H9 (cell line): ENCODE measurements at regions not wholly inside any gene's neighbourhood (a gene's known extent, or its start where the extent isn't known, plus 50 kb on each side); places are given as distances from the start of the nearest gene placed in this dataset.

ENCODE experiments used
- DNase-seq: peaks from one replicate; pipeline ENCODE4 v3.0.0-alpha.2; 2017
- H2AFZ ChIP-seq: one replicate; pipeline ENCODE4 v1.6.1; 2013; ENCODE audit warnings: mild to moderate bottlenecking, low read length, control low read depth, moderate library complexity
- H2AK5ac ChIP-seq: 2 replicates; pipeline ENCODE4 v1.6.1; 2013; ENCODE audit warnings: low read length, control low read depth, mixed read lengths; ENCODE audit not compliant: insufficient read length
- H2BK120ac ChIP-seq: one replicate; pipeline ENCODE4 v1.6.1; 2013; ENCODE audit warnings: low read depth, mild to moderate bottlenecking, low read length, control low read depth, inconsistent platforms; ENCODE audit not compliant: poor library complexity, severe bottlenecking
- H2BK12ac ChIP-seq: 2 replicates; pipeline ENCODE4 v1.6.1; 2013; ENCODE audit warnings: low read length, control low read depth, mixed read lengths, low read depth; ENCODE audit not compliant: insufficient read length
- H2BK15ac ChIP-seq: 2 replicates; pipeline ENCODE4 v1.6.1; 2013; ENCODE audit warnings: low read depth, low read length, control low read depth
- H2BK20ac ChIP-seq: one replicate; pipeline ENCODE4 v1.6.1; 2013; ENCODE audit warnings: low read depth, mild to moderate bottlenecking, low read length, control low read depth, inconsistent platforms; ENCODE audit not compliant: poor library complexity, severe bottlenecking
- H2BK5ac ChIP-seq: 2 replicates; pipeline ENCODE4 v1.6.1; 2013; ENCODE audit warnings: low read length, control low read depth, mixed read lengths; ENCODE audit not compliant: insufficient read length
- H3K14ac ChIP-seq: 2 replicates; pipeline ENCODE4 v1.6.1; 2013; ENCODE audit warnings: low read length, control low read depth; ENCODE audit not compliant: insufficient read depth
- H3K18ac ChIP-seq: 2 replicates; pipeline ENCODE4 v1.6.1; 2013; ENCODE audit warnings: low read depth, mild to moderate bottlenecking, mixed read lengths, low read length, control low read depth; ENCODE audit not compliant: insufficient read length
- H3K23ac ChIP-seq: 2 replicates; pipeline ENCODE4 v1.6.1; 2013; ENCODE audit warnings: low read length, control low read depth, mixed read lengths, low read depth; ENCODE audit not compliant: insufficient read length
- H3K23me2 ChIP-seq: 2 replicates; pipeline ENCODE4 v1.6.1; 2013; ENCODE audit warnings: low read depth, mild to moderate bottlenecking, mixed read lengths, low read length, control low read depth; ENCODE audit not compliant: insufficient read length, poor library complexity, severe bottlenecking
- H3K27ac ChIP-seq: 2 replicates; pipeline ENCODE4 v1.5.1; 2013; ENCODE audit warnings: low read length, control low read depth, mixed read lengths, low read depth; ENCODE audit not compliant: insufficient read length
- H3K27me3 ChIP-seq: 2 replicates; pipeline ENCODE4 v1.6.1; 2013; ENCODE audit warnings: low read length, control low read depth, inconsistent platforms; ENCODE audit not compliant: insufficient read depth
- H3K4ac ChIP-seq: 2 replicates; pipeline ENCODE4 v1.6.1; 2013; ENCODE audit warnings: low read depth, mild to moderate bottlenecking, control low read depth, inconsistent platforms, low read length, moderate library complexity
- H3K4me1 ChIP-seq: 2 replicates; pipeline ENCODE4 v1.6.1; 2013; ENCODE audit warnings: low read length, control low read depth, inconsistent platforms; ENCODE audit not compliant: insufficient read depth
- H3K4me2 ChIP-seq: 2 replicates; pipeline ENCODE4 v1.6.1; 2013; ENCODE audit warnings: low read length, control low read depth, mixed read lengths; ENCODE audit not compliant: insufficient read length, insufficient read depth
- H3K56ac ChIP-seq: 2 replicates; pipeline ENCODE4 v1.6.1; 2013; ENCODE audit warnings: low read depth, mild to moderate bottlenecking, mixed read lengths, low read length, control low read depth; ENCODE audit not compliant: insufficient read length
- H3K79me1 ChIP-seq: 2 replicates; pipeline ENCODE4 v1.6.1; 2013; ENCODE audit warnings: low read depth, mild to moderate bottlenecking, moderate library complexity, low read length, control low read depth, inconsistent platforms; ENCODE audit not compliant: insufficient read depth, poor library complexity, severe bottlenecking
- H3K79me2 ChIP-seq: 2 replicates; pipeline ENCODE4 v1.6.1; 2013; ENCODE audit warnings: low read length, control low read depth, inconsistent platforms; ENCODE audit not compliant: insufficient read depth
- H3K9ac ChIP-seq: 2 replicates; pipeline ENCODE4 v1.6.1; 2013; ENCODE audit warnings: low read length, control low read depth, mixed read lengths; ENCODE audit not compliant: insufficient read length; ENCODE audit errors: extremely low read depth
- H3K9me3 ChIP-seq: one replicate; pipeline ENCODE4 v1.6.1; 2013; ENCODE audit warnings: low read depth, low read length, inconsistent platforms; ENCODE audit not compliant: control insufficient read depth
- H3T11ph ChIP-seq: one replicate; pipeline ENCODE4 v1.6.1; 2013; ENCODE audit warnings: mild to moderate bottlenecking, low read length, control low read depth, inconsistent platforms
- H4K20me1 ChIP-seq: one replicate; pipeline ENCODE4 v1.6.1; 2013; ENCODE audit not compliant: control insufficient read depth, insufficient read length, insufficient read depth
- H4K5ac ChIP-seq: 2 replicates; pipeline ENCODE4 v1.6.1; 2013; ENCODE audit warnings: low read depth, mild to moderate bottlenecking, mixed read lengths, low read length, control low read depth; ENCODE audit not compliant: insufficient read length
- H4K8ac ChIP-seq: replicated peaks from 2 replicates; pipeline ENCODE4 v1.6.1; 2013; ENCODE audit warnings: low read length, control low read depth, mixed read lengths, low read depth; ENCODE audit not compliant: insufficient read length
- H4K91ac ChIP-seq: 2 replicates; pipeline ENCODE4 v1.6.1; 2013; ENCODE audit warnings: low read depth, mild to moderate bottlenecking, moderate library complexity, mixed read lengths, low read length, control low read depth; ENCODE audit not compliant: insufficient read length
- H3K27ac Mint-ChIP-seq, 3 experiments: 2 replicates in 2 of 3; 3 replicates in 1 of 3; pipeline ENCODE4 v1.8.0; 2020 to 2021; ENCODE audit warnings: mixed read lengths in 3 of 3, mild to moderate bottlenecking in 1 of 3, moderate library complexity in 1 of 3
- H3K27me3 Mint-ChIP-seq: 2 replicates; pipeline ENCODE4 v1.8.0; 2021; ENCODE audit warnings: low read depth, mild to moderate bottlenecking, moderate library complexity, mixed read lengths
- H3K36me3 Mint-ChIP-seq, 3 experiments: 2 replicates in 2 of 3; 3 replicates in 1 of 3; pipeline ENCODE4 v1.8.0; 2020 to 2021; ENCODE audit warnings: low read depth in 3 of 3, mixed read lengths in 3 of 3; ENCODE audit not compliant: insufficient read depth in 1 of 3
- H3K4me1 Mint-ChIP-seq, 2 experiments: 2 replicates each; pipeline ENCODE4 v1.8.0; 2020; ENCODE audit warnings: mixed read lengths in 2 of 2
- H3K4me3 Mint-ChIP-seq, 2 experiments: 2 replicates in 1 of 2; 3 replicates in 1 of 2; pipeline ENCODE4 v1.8.0; 2020 to 2021; ENCODE audit warnings: mild to moderate bottlenecking in 2 of 2, mixed read lengths in 2 of 2, moderate library complexity in 1 of 2
- H3K9me3 Mint-ChIP-seq, 2 experiments: 2 replicates in 1 of 2; 3 replicates in 1 of 2; pipeline ENCODE4 v1.8.0; 2020; ENCODE audit warnings: mild to moderate bottlenecking in 2 of 2, mixed read lengths in 2 of 2, moderate library complexity in 1 of 2
- CTCF ChIP-seq: fragments of 200-600 bp; sonication (generic); conservative IDR thresholded peaks from 3 replicates; pipeline ENCODE4 v1.8.0; 2021; ENCODE audit warnings: antibody characterized with exemption, mild to moderate bottlenecking
- WGBS: extraction: QIAGEN DNeasy Blood & Tissue Kit; methylation state at CpG from one replicate; pipeline ENCODE4 v1.1.7; 2013; ENCODE audit warnings: missing lambda C conversion rate, low lambda C conversion rate, mixed read lengths; ENCODE audit not compliant: insufficient read length; ENCODE audit errors: extremely low coverage; 5-methylcytosine and 5-hydroxymethylcytosine counted together

- H3K9me3 Mint-ChIP-seq = peaks cover 0 to 12% of the 10 kb centered on the region in 2 experiments; a peak in 2 of 5 replicates
- H3K23ac ChIP-seq = no peak overlapping the region
- peak overlapping the region; percentile 43 for H3K4me2 ChIP-seq
- TF ChIP-seq CTCF = no peak
- peaks cover 5% of the 10 kb centered on the region; the same call in 1 of the 2 replicates for H3K4me1 ChIP-seq
- H2BK120ac ChIP-seq = no peak overlapping the region
- H3K27ac ChIP-seq = peak overlapping the region; percentile 74
- no peaks in the 10 kb centered on the region for H3K27me3 ChIP-seq
- H3K9me3 ChIP-seq = no peaks in the 10 kb centered on the region
- no peak overlapping the region for H4K8ac ChIP-seq
- no peak overlapping the region for H3K14ac ChIP-seq
- no peak overlapping the region for H2BK5ac ChIP-seq
- H3K27me3 Mint-ChIP-seq = no peaks in the 10 kb centered on the region
- H3T11ph ChIP-seq = no peak overlapping the region
- H4K91ac ChIP-seq = no peak overlapping the region
- H3K4me1 Mint-ChIP-seq = peaks cover 42 to 52% of the 10 kb centered on the region in 2 experiments
- H4K20me1 ChIP-seq = no peaks in the 10 kb centered on the region
- peaks cover 4% of the 10 kb centered on the region for H3K23me2 ChIP-seq
- H4K5ac ChIP-seq = no peak overlapping the region
- H3K79me1 ChIP-seq = no peaks in the 10 kb centered on the region
- H2AFZ ChIP-seq = no peak overlapping the region
- H3K36me3 Mint-ChIP-seq = peaks cover 28 to 44% (median 35%) of the 10 kb centered on the region in 3 experiments
- peaks cover 27% of the 10 kb centered on the region for H3K79me2 ChIP-seq
- no peak overlapping the region for H3K18ac ChIP-seq
- peak overlapping the region; percentile 98 to 99 (median 98); a peak in 6 of 7 replicates for H3K27ac Mint-ChIP-seq
- no peak overlapping the region for H2BK12ac ChIP-seq
- no peak overlapping the region for H3K4ac ChIP-seq
- WGBS = no CpG with 5 or more reads among the region's 2 CpGs
- H3K56ac ChIP-seq = no peak overlapping the region
- H2AK5ac ChIP-seq = no peak overlapping the region
- no peak overlapping the region for H2BK15ac ChIP-seq
- H2BK20ac ChIP-seq = no peak overlapping the region
- peak overlapping the region; percentile 99 for H3K9ac ChIP-seq
- H3K4me3 Mint-ChIP-seq = peak overlapping the region; percentile 84 to 97
- no peak for DNase-seq
These were observed 799.9 kb upstream of the CDH10 start for GRCh38 chr5:25444697-25445096.
